ENCODE measurements at regions not wholly inside any gene's neighbourhood (a gene's known extent, or its start where the extent isn't known, plus 50 kb on each side); places are given as distances from the start of the nearest gene placed in this dataset.

- TF ChIP-seq, protein P1, sequence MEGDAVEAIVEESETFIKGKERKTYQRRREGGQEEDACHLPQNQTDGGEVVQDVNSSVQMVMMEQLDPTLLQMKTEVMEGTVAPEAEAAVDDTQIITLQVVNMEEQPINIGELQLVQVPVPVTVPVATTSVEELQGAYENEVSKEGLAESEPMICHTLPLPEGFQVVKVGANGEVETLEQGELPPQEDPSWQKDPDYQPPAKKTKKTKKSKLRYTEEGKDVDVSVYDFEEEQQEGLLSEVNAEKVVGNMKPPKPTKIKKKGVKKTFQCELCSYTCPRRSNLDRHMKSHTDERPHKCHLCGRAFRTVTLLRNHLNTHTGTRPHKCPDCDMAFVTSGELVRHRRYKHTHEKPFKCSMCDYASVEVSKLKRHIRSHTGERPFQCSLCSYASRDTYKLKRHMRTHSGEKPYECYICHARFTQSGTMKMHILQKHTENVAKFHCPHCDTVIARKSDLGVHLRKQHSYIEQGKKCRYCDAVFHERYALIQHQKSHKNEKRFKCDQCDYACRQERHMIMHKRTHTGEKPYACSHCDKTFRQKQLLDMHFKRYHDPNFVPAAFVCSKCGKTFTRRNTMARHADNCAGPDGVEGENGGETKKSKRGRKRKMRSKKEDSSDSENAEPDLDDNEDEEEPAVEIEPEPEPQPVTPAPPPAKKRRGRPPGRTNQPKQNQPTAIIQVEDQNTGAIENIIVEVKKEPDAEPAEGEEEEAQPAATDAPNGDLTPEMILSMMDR (conservative IDR thresholded peaks at IDR 0.05 in 1 of 2, IDR thresholded peaks at IDR 0.05 in 1 of 2; ENCODE audit: extremely low read depth in 1 of 2, insufficient read depth in 1 of 2, low read depth in 1 of 2, low read length in 2 of 2), result no peak
- no peak for TF ChIP-seq EZH2 (IDR thresholded peaks at IDR 0.05; ENCODE audit: borderline replicate concordance, low read length)
These were observed 431.2 kb downstream of the GLRX3 start for GRCh38 chr10:130567436-130567835.
